LNCAP (cell line): ENCODE measurements at regions not wholly inside any gene's neighbourhood (a gene's known extent, or its start where the extent isn't known, plus 50 kb on each side); places are given as distances from the start of the nearest gene placed in this dataset.

Source experiments
- CTCF ChIP-seq: fragments of 450-650 bp; IDR thresholded peaks from 2 replicates; pipeline ENCODE4 v1.5.1; 2017; ENCODE audit warnings: mild to moderate bottlenecking

GRCh38 chr2:106030287-106031268 lies 163.5 kb downstream of the UXS1 start:
- no peak for TF ChIP-seq CTCF

GRCh38 chr2:106028192-106028591 lies 165.9 kb downstream of the UXS1 start:
- TF ChIP-seq CTCF, result no peak

GRCh38 chr2:106026271-106027190 lies 167.6 kb downstream of the UXS1 start:
- no peak for TF ChIP-seq CTCF

GRCh38 chr2:106025796-106026195 lies 168.3 kb downstream of the UXS1 start:
- no peak for TF ChIP-seq CTCF

- TF ChIP-seq CTCF, result no peak
These were observed 172.5 kb downstream of the UXS1 start for GRCh38 chr2:106021662-106022028.

GRCh38 chr2:106020821-106021661 lies 173.1 kb downstream of the UXS1 start:
- no peak for TF ChIP-seq CTCF

- no peak for TF ChIP-seq CTCF
These were observed 174.1 kb downstream of the UXS1 start for GRCh38 chr2:106020032-106020431.
